WTC11 (cell line): ENCODE measurements at regions not wholly inside any gene's neighbourhood (a gene's known extent, or its start where the extent isn't known, plus 50 kb on each side); places are given as distances from the start of the nearest gene placed in this dataset.

Experiments
- ATAC-seq: fragments of 200-7000 bp; cut with Tn5 transposase; 2 replicates; pipeline ENCODE4 v1.10.0; 2021; ENCODE audit warnings: mild to moderate bottlenecking, moderate library complexity
- CTCF ChIA-PET: fragments of 300-600 bp; sonication (Branson Sonifier 250); formaldehyde crosslinking; loops from one replicate; lab custom pipeline; 2021; ENCODE audit warnings: antibody characterized with exemption; lab: Charles Lee
- POLR2A ChIA-PET: fragments of 350-600 bp; sonication (Branson Sonifier 250); formaldehyde crosslinking; loops from one replicate; lab custom pipeline; 2021; ENCODE audit warnings: antibody characterized with exemption; lab: Charles Lee
- DNase-seq: peaks from one replicate; pipeline ENCODE4 v3.0.0; 2021; ENCODE audit warnings: low spot score
- H3K27ac Mint-ChIP-seq: 2 replicates; pipeline ENCODE4 v1.8.0; 2021; ENCODE audit warnings: mixed read lengths
- H3K27me3 Mint-ChIP-seq: 2 replicates; pipeline ENCODE4 v1.8.0; 2021; ENCODE audit warnings: low read depth, mild to moderate bottlenecking, moderate library complexity, mixed read lengths
- H3K36me3 Mint-ChIP-seq: 2 replicates; pipeline ENCODE4 v1.8.0; 2021; ENCODE audit warnings: mixed read lengths
- H3K4me1 Mint-ChIP-seq: 2 replicates; pipeline ENCODE4 v1.8.0; 2022; ENCODE audit warnings: mixed read lengths
- H3K4me3 Mint-ChIP-seq: 2 replicates; pipeline ENCODE4 v1.8.0; 2021; ENCODE audit warnings: mild to moderate bottlenecking, moderate library complexity, mixed read lengths
- H3K9me3 Mint-ChIP-seq: 2 replicates; pipeline ENCODE4 v1.8.0; 2021; ENCODE audit warnings: mixed read lengths
- ATF6 ChIP-seq: sonication (generic); formaldehyde crosslinking; IDR thresholded peaks from 2 replicates; pipeline ENCODE4 v1.8.1; 2023; ENCODE audit warnings: mild to moderate bottlenecking, missing genetic modification reagents
- CBFB ChIP-seq: sonication (generic); formaldehyde crosslinking; IDR thresholded peaks from 2 replicates; pipeline ENCODE4 v1.8.1; 2022; ENCODE audit warnings: mild to moderate bottlenecking, low read depth, missing genetic modification reagents
- CDX4 ChIP-seq: fragments of 250-450 bp; sonication (Bioruptor Pico); IDR thresholded peaks from 2 replicates; pipeline ENCODE4 v1.9.0; 2021; ENCODE audit warnings: moderate library complexity, mild to moderate bottlenecking, inconsistent platforms, borderline replicate concordance
- CREM ChIP-seq: sonication (generic); formaldehyde crosslinking; IDR thresholded peaks from 2 replicates; pipeline ENCODE4 v1.8.1; 2022; ENCODE audit warnings: mild to moderate bottlenecking, missing genetic modification reagents, moderate library complexity
- ELF4 ChIP-seq: sonication (generic); formaldehyde crosslinking; IDR thresholded peaks from 2 replicates; pipeline ENCODE4 v1.8.1; 2022; ENCODE audit warnings: low read depth, mild to moderate bottlenecking, moderate library complexity, missing genetic modification reagents
- FOXK1 ChIP-seq: sonication (generic); formaldehyde crosslinking; IDR thresholded peaks from 2 replicates; pipeline ENCODE4 v1.8.0; 2022; ENCODE audit warnings: mild to moderate bottlenecking, moderate library complexity, missing genetic modification reagents
- FOXP1 ChIP-seq: sonication (generic); formaldehyde crosslinking; IDR thresholded peaks from 2 replicates; pipeline ENCODE4 v1.8.0; 2022; ENCODE audit warnings: missing genetic modification reagents, mild to moderate bottlenecking, moderate library complexity, borderline replicate concordance
- GABPB1 ChIP-seq: sonication (generic); formaldehyde crosslinking; IDR thresholded peaks from 2 replicates; pipeline ENCODE4 v1.8.1; 2023; ENCODE audit warnings: mild to moderate bottlenecking, missing genetic modification reagents
- IRF2 ChIP-seq: sonication (generic); formaldehyde crosslinking; IDR thresholded peaks from 2 replicates; pipeline ENCODE4 v1.8.0; 2022; ENCODE audit warnings: low read depth, missing genetic modification reagents, borderline replicate concordance
- JAZF1 ChIP-seq: fragments of 250-450 bp; sonication (Bioruptor Pico); IDR thresholded peaks from 2 replicates; pipeline ENCODE4 v1.9.0; 2021; ENCODE audit warnings: moderate library complexity, mild to moderate bottlenecking, inconsistent platforms
- MLX ChIP-seq: sonication (generic); formaldehyde crosslinking; IDR thresholded peaks from 2 replicates; pipeline ENCODE4 v1.8.1; 2023; ENCODE audit warnings: mild to moderate bottlenecking, missing genetic modification reagents, moderate library complexity
- RORB ChIP-seq: fragments of 250-450 bp; sonication (Bioruptor Pico); IDR thresholded peaks from 2 replicates; pipeline ENCODE4 v1.9.0; 2021; ENCODE audit warnings: mild to moderate bottlenecking
- TP53 ChIP-seq: sonication (generic); formaldehyde crosslinking; IDR thresholded peaks from 2 replicates; pipeline ENCODE4 v1.8.1; 2023; ENCODE audit warnings: mild to moderate bottlenecking, missing genetic modification reagents
- USF2 ChIP-seq: sonication (generic); formaldehyde crosslinking; IDR thresholded peaks from 2 replicates; pipeline ENCODE4 v1.8.1; 2023; ENCODE audit warnings: mild to moderate bottlenecking, missing genetic modification reagents, moderate library complexity
- ZNF396 ChIP-seq: fragments of 250-450 bp; sonication (Bioruptor Pico); IDR thresholded peaks from 2 replicates; pipeline ENCODE4 v1.8.0; 2021; ENCODE audit warnings: mild to moderate bottlenecking, moderate library complexity, borderline replicate concordance
- ZNF416 ChIP-seq: fragments of 250-450 bp; sonication (Bioruptor Pico); IDR thresholded peaks from 2 replicates; pipeline ENCODE4 v1.9.0; 2021; ENCODE audit warnings: mild to moderate bottlenecking, inconsistent platforms
- ZNF423 ChIP-seq: fragments of 250-450 bp; sonication (Bioruptor Pico); IDR thresholded peaks from 2 replicates; pipeline ENCODE4 v2.1.2; 2022; ENCODE audit warnings: mild to moderate bottlenecking, moderate library complexity

- TF ChIP-seq ATF6 (CRISPR knock-in tag) (no peak), USF2 (CRISPR knock-in tag) (no peak), FOXP1 (CRISPR knock-in tag) (no peak), IRF2 (no peak), CREM (no peak)
Observed at GRCh38 chr11:71145368-71145767, 107.0 kb downstream of the SHANK2 start (continued).

GRCh38 chr11:71144736-71145135, 107.6 kb downstream of the SHANK2 start:
- no peak overlapping the region for H3K4me3 Mint-ChIP-seq
- ChIA-PET POLR2A (no interaction called here), CTCF (interaction anchor here (1.2 to 1.7 kb wide), 2 partner anchors 24 to 101 kb away, joined by 4 read pairs; no protein-coding TSS in a partner anchor)
- no peaks in the 10 kb centered on the region for H3K9me3 Mint-ChIP-seq
- no peak for ATAC-seq
- peaks cover 25% of the 10 kb centered on the region for H3K4me1 Mint-ChIP-seq
- no peaks in the 10 kb centered on the region for H3K27me3 Mint-ChIP-seq
- H3K36me3 Mint-ChIP-seq, result peaks cover 7% of the 10 kb centered on the region; the same call in 1 of the 2 replicates
- DNase-seq, result no peak
- no peak overlapping the region for H3K27ac Mint-ChIP-seq
- TF ChIP-seq MLX (CRISPR knock-in tag) (no peak), ZNF423 (no peak), ZNF416 (no peak), JAZF1 (no peak), CDX4 (CRISPR knock-in tag) (no peak), TP53 (CRISPR knock-in tag) (no peak), CBFB (CRISPR knock-in tag) (no peak), ZNF396 (CRISPR knock-in tag) (no peak)
- TF ChIP-seq, all 79 proteins: peak for 0

- Mint-ChIP-seq H3K36me3 (peaks cover 7% of the 10 kb centered on the region; the same call in 1 of the 2 replicates), H3K27me3 (no peaks in the 10 kb centered on the region), H3K9me3 (no peaks in the 10 kb centered on the region), H3K27ac (no peak overlapping the region; the same call in 1 of the 2 replicates), H3K4me3 (no peak overlapping the region), H3K4me1 (peaks cover 19% of the 10 kb centered on the region)
- TF ChIP-seq ELF4 (no peak), RORB (CRISPR knock-in tag) (no peak), FOXK1 (CRISPR knock-in tag) (no peak), GABPB1 (no peak), USF2 (CRISPR knock-in tag) (no peak)
- DNase-seq (no peak), ATAC-seq (no peak)
- POLR2A ChIA-PET, result no interaction called here
- CTCF ChIA-PET, result interaction anchor here (1.2 kb wide), 1 partner anchor 23 kb away, joined by 4 read pairs; no protein-coding TSS in a partner anchor
Observed at GRCh38 chr11:71144010-71144409, 108.4 kb downstream of the SHANK2 start.
